SU-DHL-6 (cell line): ENCODE measurements at regions not wholly inside any gene's neighbourhood (a gene's known extent, or its start where the extent isn't known, plus 50 kb on each side); places are given as distances from the start of the nearest gene placed in this dataset.
A peak's percentile ranks its signal among the peaks of the same experiment; 100 is the strongest.

ENCODE experiments used
- H2AFZ ChIP-seq: fragments of 200-600 bp; sonication (generic); 2 replicates; pipeline ENCODE4 v1.6.1; 2014; ENCODE audit warnings: low read depth, mild to moderate bottlenecking, moderate library complexity, mixed read lengths, antibody characterized with exemption, low read length; ENCODE audit not compliant: severe bottlenecking
- H3F3A ChIP-seq: fragments of 200-600 bp; shearing (Covaris generic); 2 replicates; pipeline ENCODE4 v1.6.0; 2016; ENCODE audit warnings: antibody characterized with exemption, mild to moderate bottlenecking; ENCODE audit not compliant: insufficient read depth
- H3K27ac ChIP-seq: fragments of 200-600 bp; sonication (generic); 2 replicates; pipeline ENCODE4 v1.5.1; 2016; ENCODE audit warnings: low read depth, mild to moderate bottlenecking, low read length, moderate library complexity, mixed read lengths
- H3K27me3 ChIP-seq: fragments of 200-600 bp; sonication (generic), shearing (Covaris generic); 2 replicates; pipeline ENCODE4 v1.6.0; 2014; ENCODE audit warnings: mild to moderate bottlenecking, low read length
- H3K36me3 ChIP-seq: fragments of 200-600 bp; sonication (generic); 2 replicates; pipeline ENCODE4 v1.6.1; 2014; ENCODE audit warnings: mild to moderate bottlenecking, low read length, mixed read lengths
- H3K4me2 ChIP-seq: fragments of 300-600, 200-600 bp; shearing (Covaris generic), sonication (generic); 2 replicates; pipeline ENCODE4 v1.6.0; 2014; ENCODE audit warnings: low read length, low read depth, mild to moderate bottlenecking; ENCODE audit not compliant: poor library complexity, severe bottlenecking
- H3K4me3 ChIP-seq: fragments of 200-600 bp; sonication (generic); 2 replicates; pipeline ENCODE4 v1.5.1; 2014; ENCODE audit warnings: antibody characterized with exemption, low read length, mild to moderate bottlenecking, mixed read lengths; ENCODE audit not compliant: insufficient read depth, poor library complexity, severe bottlenecking
- H3K79me2 ChIP-seq: fragments of 200-600 bp; sonication (generic); 2 replicates; pipeline ENCODE4 v1.6.1; 2014; ENCODE audit warnings: mild to moderate bottlenecking, low read length, moderate library complexity; ENCODE audit not compliant: insufficient read depth
- H3K9ac ChIP-seq: fragments of 200-600 bp; sonication (generic); 2 replicates; pipeline ENCODE4 v1.7.0; 2014; ENCODE audit warnings: mild to moderate bottlenecking, low read length
- H3K9me2 ChIP-seq: fragments of 200-600 bp; sonication (generic); replicated peaks from 2 replicates; pipeline ENCODE4 v1.6.1; 2014; ENCODE audit warnings: low read length; ENCODE audit not compliant: insufficient read depth
- H3K9me3 ChIP-seq: fragments of 200-600 bp; sonication (generic); 2 replicates; pipeline ENCODE4 v1.6.1; 2014; ENCODE audit warnings: low read length, mixed read lengths; ENCODE audit not compliant: insufficient read depth
- H4K20me1 ChIP-seq: fragments of 200-600 bp; sonication (generic); 2 replicates; pipeline ENCODE4 v1.6.1; 2014; ENCODE audit warnings: low read depth, mild to moderate bottlenecking, antibody characterized with exemption, low read length, moderate library complexity, mixed read lengths
- CTCF ChIP-seq: fragments of 200-600 bp; sonication (generic); IDR thresholded peaks from one replicate; pipeline ENCODE4 v1.5.1; 2017; ENCODE audit warnings: antibody characterized with exemption, mild to moderate bottlenecking, low read length, moderate library complexity; ENCODE audit not compliant: insufficient read depth, poor library complexity, severe bottlenecking
- EZH2phosphoT487 ChIP-seq: fragments of 200-600 bp; sonication (generic), shearing (Covaris generic); conservative IDR thresholded peaks from 2 replicates; pipeline ENCODE4 v1.6.1; 2018; ENCODE audit warnings: mild to moderate bottlenecking, antibody characterized with exemption, low read length, moderate library complexity, mixed read lengths

DNA sequence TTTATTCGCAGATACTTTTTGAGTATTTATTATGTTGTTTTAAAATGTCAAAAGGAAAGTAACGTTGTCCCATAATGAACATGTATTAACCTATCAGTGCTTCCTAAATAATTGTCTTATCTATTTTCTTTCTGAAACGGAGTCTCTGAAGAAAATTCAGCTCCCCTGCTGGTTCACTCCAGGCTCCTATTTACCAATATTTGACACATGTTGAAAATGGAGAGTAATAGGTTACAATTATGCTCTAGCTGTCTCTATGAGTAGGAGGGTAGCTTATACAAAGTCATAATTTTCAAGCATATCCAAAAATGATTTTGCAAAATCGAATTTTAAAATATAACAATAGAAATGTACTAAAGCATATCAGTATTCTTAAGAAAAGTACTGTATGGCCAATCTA lies 844.1 kb downstream of the CDH18 start:
- TF ChIP-seq CTCF (no peak), EZH2phosphoT487 (no peak)

DNA sequence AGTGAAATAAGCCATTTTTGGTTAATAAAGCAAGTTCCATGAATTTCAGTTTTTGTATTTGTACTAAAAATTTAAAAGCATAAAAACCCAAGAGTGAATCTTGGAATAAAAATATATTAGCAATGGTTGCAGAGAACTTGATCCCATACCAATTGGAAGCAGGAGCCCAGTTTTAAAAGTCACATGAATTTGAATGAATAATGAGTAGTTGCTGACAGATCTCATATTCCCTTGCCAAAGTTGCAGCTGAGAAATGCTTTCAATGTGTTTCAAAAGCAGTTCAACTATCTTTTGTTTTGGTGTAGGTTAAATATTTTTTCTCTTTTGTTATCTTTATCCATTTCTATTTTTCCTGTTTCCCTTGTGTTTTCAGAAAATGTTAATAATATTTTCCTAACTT lies 818.6 kb downstream of the CDH18 start:
- H3K9me3 ChIP-seq: no peaks in the 10 kb centered on the region
- no peaks in the 10 kb centered on the region for H3K79me2 ChIP-seq
- H3F3A ChIP-seq: no peaks in the 10 kb centered on the region
- no peak overlapping the region for H3K4me3 ChIP-seq
- H4K20me1 ChIP-seq: no peaks in the 10 kb centered on the region
- no peaks in the 10 kb centered on the region for H3K27me3 ChIP-seq
- H3K27ac ChIP-seq: no peak overlapping the region
- TF ChIP-seq EZH2phosphoT487: no peak
- TF ChIP-seq CTCF: no peak
- no peaks in the 10 kb centered on the region for H3K9me2 ChIP-seq
- 0 out of 2 replicates have a peak, but pooled peaks cover 3% of the 10 kb centered on the region for H3K36me3 ChIP-seq
- no peak overlapping the region for H3K9ac ChIP-seq
- no peak overlapping the region for H3K4me2 ChIP-seq
- no peak overlapping the region for H2AFZ ChIP-seq

More for the DNA sequence above, 844.1 kb downstream of the CDH18 start:
- Histone ChIP-seq H2AFZ (peak overlapping the region; percentile 12), H3K79me2 (no peaks in the 10 kb centered on the region), H3K9me2 (no peaks in the 10 kb centered on the region), H3K27me3 (no peaks in the 10 kb centered on the region), H3K9ac (no peak overlapping the region), H3K4me3 (no peak overlapping the region), H3F3A (no peaks in the 10 kb centered on the region), H4K20me1 (no peaks in the 10 kb centered on the region), H3K27ac (no peak overlapping the region), H3K36me3 (no peaks in the 10 kb centered on the region), H3K4me2 (no peak overlapping the region), H3K9me3 (no peaks in the 10 kb centered on the region)

DNA sequence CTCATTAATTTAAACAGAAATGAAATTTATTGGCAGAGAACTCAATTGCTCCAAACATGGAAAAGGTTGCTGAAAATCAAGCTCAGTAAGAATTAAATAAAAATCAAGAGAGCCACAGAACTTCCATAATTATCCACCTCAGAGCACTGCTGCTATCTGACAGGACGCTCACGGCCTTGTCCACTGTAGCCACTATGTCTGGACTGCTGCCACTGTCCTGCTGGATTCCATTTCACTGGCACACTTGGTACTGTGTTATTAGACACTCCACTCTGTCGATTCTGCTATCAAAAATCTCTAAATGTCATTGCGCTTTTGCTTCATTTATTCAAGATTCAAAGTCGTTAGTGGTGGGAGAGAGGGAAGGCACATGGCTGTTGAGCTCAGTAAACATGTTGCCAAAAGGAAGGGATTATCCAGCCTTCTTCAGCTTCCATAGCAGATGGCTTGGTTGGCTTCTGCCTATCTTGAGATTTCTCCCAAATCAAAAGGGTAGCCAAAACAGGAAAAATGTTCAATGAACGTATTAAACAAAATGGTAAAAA lies 815.0 kb downstream of the CDH18 start:
- H3K4me2 ChIP-seq: no peak overlapping the region
- TF ChIP-seq CTCF: no peak
- TF ChIP-seq EZH2phosphoT487: no peak
- H3K27ac ChIP-seq: no peak overlapping the region
- no peaks in the 10 kb centered on the region for H3K9me3 ChIP-seq
- 0 out of 2 replicates have a peak, but pooled peaks cover under 1% of the 10 kb centered on the region for H3K36me3 ChIP-seq
- peaks cover 6% of the 10 kb centered on the region for H3F3A ChIP-seq
- H3K9ac ChIP-seq: no peak overlapping the region
- H3K4me3 ChIP-seq: no peak overlapping the region
- no peaks in the 10 kb centered on the region for H3K27me3 ChIP-seq
- H3K79me2 ChIP-seq: no peaks in the 10 kb centered on the region
- no peak overlapping the region for H2AFZ ChIP-seq
- H4K20me1 ChIP-seq: no peaks in the 10 kb centered on the region
- H3K9me2 ChIP-seq: no peaks in the 10 kb centered on the region
